Right lobe of liver (tissue), 6 donors: ENCODE measurements at regions not wholly inside any gene's neighbourhood (a gene's known extent, or its start where the extent isn't known, plus 50 kb on each side); places are given as distances from the start of the nearest gene placed in this dataset.

Experiments
- ATAC-seq, 4 donors: fragments of 200-7000 bp; cut with Tn5 transposase; one replicate each; pipeline ENCODE4 v1.9.1; 2020; ENCODE audit warnings: mild to moderate bottlenecking in 4 of 4, moderate library complexity in 4 of 4
- DNase-seq, 3 donors: peaks; one replicate each; pipeline ENCODE4 v3.0.0-alpha.2; 2020
- H3K27ac ChIP-seq, 3 donors: fragments of 200-600 bp; one replicate each; pipeline ENCODE4 v1.8.0; 2022
- H3K27me3 ChIP-seq, 2 donors: fragments of 200-600 bp; one replicate each; pipeline ENCODE4 v1.8.0; 2022
- H3K36me3 ChIP-seq, 4 donors: fragments of 200-600 bp; sonication (generic) in 1 of 4; one replicate each; pipeline versions ENCODE4 v1.5.1 to v1.8.0; 2017 to 2022; ENCODE audit warnings: control low read depth in 1 of 4
- H3K4me1 ChIP-seq, 4 donors: fragments of 200-600 bp; sonication (generic) in 1 of 4; one replicate each; pipeline versions ENCODE4 v1.5.1 to v1.8.0; 2017 to 2022; ENCODE audit warnings: control low read depth in 1 of 4
- H3K4me3 ChIP-seq, 3 donors: fragments of 200-600 bp; one replicate each; pipeline ENCODE4 v1.8.0; 2022
- H3K9me3 ChIP-seq, 4 donors: fragments of 200-600 bp; sonication (generic) in 1 of 4; one replicate each; pipeline versions ENCODE4 v1.5.1 to v1.8.0; 2017 to 2022; ENCODE audit warnings: control low read depth in 1 of 4
- CTCF ChIP-seq, 4 donors: fragments of 200-600 bp in 3 of 4; fragments of 450-650 bp in 1 of 4; IDR thresholded peaks; one replicate each; pipeline versions ENCODE4 v1.5.1 to v1.8.0; 2016 to 2022; ENCODE audit warnings: antibody characterized with exemption in 4 of 4, mild to moderate bottlenecking in 2 of 4
- POLR2A ChIP-seq: fragments of 450-650 bp; IDR thresholded peaks from one replicate; pipeline ENCODE4 v1.6.1; 2017; ENCODE audit warnings: antibody characterized with exemption, mild to moderate bottlenecking
- WGBS: methylation state at CpG from one replicate; pipeline ENCODE4 v1.1.6; 2018; ENCODE audit warnings: low coverage, low lambda C conversion rate; ENCODE audit not compliant: insufficient coverage; ENCODE audit errors: missing lambda C conversion rate; 5-methylcytosine and 5-hydroxymethylcytosine counted together
- intact Hi-C, 2 donors: fragments of 100-400 bp; cut with DNase I; formaldehyde crosslinking; loops; one replicate each; pipeline versions ENCODE4 v1.11.2 to v1.14.1; 2022
- donor health status: DM: no; HTN: yes; CAD: no.
- donor health status: DM: no; HTN: no; CAD: no.
- donor health status: DM: no; HTN: no; CAD: no.
- donor health status: DM: no; HTN: yes; CAD: no.
- donor health status: DM: no; HTN: yes; CAD: no.

GRCh38 chr20:52624281-52624680, 347.9 kb upstream of the TSHZ2 start:
- Histone ChIP-seq H3K27ac (no peak overlapping the region), H3K4me3 (no peak overlapping the region), H3K27me3 (no peaks in the 10 kb centered on the region), H3K9me3 (no peaks in the 10 kb centered on the region), H3K4me1 (no peaks in the 10 kb centered on the region), H3K36me3 (no peaks in the 10 kb centered on the region)
- no peak for TF ChIP-seq POLR2A
- 45% methylated on average over 2 of the region's 4 CpGs for WGBS
- no peak for DNase-seq
- ATAC-seq, result no peak
- intact Hi-C loops, result no loop called here

DNA sequence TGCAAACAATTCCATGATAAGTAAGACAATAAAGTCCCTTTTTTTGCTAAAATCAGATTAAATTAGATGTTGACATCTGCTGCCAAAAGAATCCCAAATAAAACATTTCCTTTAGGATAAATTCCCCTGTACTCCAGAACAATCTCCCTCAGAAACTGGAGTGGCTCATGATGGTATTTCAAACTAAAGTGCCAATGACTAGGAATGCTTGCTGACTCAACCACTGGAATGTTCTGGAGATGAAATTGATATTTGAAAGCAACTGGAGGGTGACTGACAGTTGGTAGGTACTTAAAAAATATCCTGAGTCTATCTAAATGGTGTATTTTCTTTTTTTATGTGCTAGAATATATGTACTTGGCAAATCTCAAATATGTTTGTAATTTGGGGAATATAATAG, 350.1 kb upstream of the TSHZ2 start:
- no peak for DNase-seq
- no peak for ATAC-seq
- intact Hi-C loops, result no loop called here
- Histone ChIP-seq H3K4me3 (no peak overlapping the region), H3K27ac (no peak overlapping the region), H3K9me3 (no peaks in the 10 kb centered on the region), H3K36me3 (no peaks in the 10 kb centered on the region), H3K27me3 (no peaks in the 10 kb centered on the region), H3K4me1 (no peaks in the 10 kb centered on the region)
- TF ChIP-seq POLR2A (no peak), CTCF (IDR thresholded peaks at IDR 0.05) (no peak)

- H3K27me3 ChIP-seq, result no peaks in the 10 kb centered on the region
- H3K9me3 ChIP-seq, result no peaks in the 10 kb centered on the region
- no peak overlapping the region for H3K27ac ChIP-seq
- WGBS, result 26% methylated on average over 2 of the region's 2 CpGs
- DNase-seq (no peak), ATAC-seq (no peak)
- no peaks in the 10 kb centered on the region for H3K36me3 ChIP-seq
- H3K4me1 ChIP-seq, result no peaks in the 10 kb centered on the region
- intact Hi-C loops, result no loop called here
- no peak overlapping the region for H3K4me3 ChIP-seq
- TF ChIP-seq CTCF (IDR thresholded peaks at IDR 0.05) (no peak), POLR2A (no peak)
These were observed 350.8 kb upstream of the TSHZ2 start for GRCh38 chr20:52621401-52621800.

DNA sequence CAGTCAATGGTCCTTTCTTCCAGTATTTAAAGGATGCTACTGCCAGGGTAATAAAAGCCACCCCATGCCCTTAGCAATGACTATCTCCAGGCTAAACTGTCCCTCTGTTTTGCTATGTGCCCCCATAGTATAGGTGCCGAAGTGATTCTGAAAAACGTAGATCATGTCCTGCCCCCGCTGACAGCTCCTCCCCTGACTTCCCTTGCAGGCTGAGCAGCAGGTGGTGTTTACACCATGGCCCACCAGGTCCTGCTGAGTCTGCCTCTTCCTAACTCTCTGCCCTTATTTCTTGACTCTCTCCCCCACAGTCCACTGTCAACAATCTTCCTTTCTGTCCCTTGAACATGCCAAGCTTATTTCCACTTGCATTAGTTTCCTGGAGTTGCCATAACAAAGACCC, 352.5 kb upstream of the TSHZ2 start:
- 41% methylated on average over 3 of the region's 3 CpGs for WGBS
- no peaks in the 10 kb centered on the region for H3K9me3 ChIP-seq
- no peaks in the 10 kb centered on the region for H3K27me3 ChIP-seq
- TF ChIP-seq POLR2A (no peak), CTCF (IDR thresholded peaks at IDR 0.05) (no peak)
- no peak overlapping the region for H3K4me3 ChIP-seq
- H3K27ac ChIP-seq, result no peak overlapping the region
- ATAC-seq (no peak), DNase-seq (no peak)
- H3K4me1 ChIP-seq, result no peaks in the 10 kb centered on the region
- intact Hi-C loops, result no loop called here
- H3K36me3 ChIP-seq, result no peaks in the 10 kb centered on the region

DNA sequence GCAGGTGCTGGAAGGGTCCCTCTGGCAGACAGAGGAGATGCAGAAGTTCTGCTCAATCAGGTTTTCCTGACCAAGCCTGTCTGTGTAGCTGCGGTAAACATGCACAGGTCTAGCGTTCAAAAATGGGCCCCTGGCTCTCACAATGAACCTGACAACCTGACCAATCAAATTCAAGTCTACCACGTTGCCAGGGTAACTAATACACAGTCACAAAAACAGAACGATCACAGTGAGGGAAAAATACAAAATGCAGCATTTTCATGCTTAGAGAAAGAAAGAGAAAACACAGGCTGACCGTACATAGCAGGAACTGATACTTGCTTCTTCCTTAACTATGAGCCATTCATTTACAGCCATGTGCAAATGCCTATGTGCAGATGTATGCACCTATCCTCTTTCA, 353.1 kb upstream of the TSHZ2 start:
- TF ChIP-seq POLR2A, result no peak
- TF ChIP-seq CTCF (IDR thresholded peaks at IDR 0.05), result no peak
- no peaks in the 10 kb centered on the region for H3K36me3 ChIP-seq
- H3K4me3 ChIP-seq, result no peak overlapping the region
- ATAC-seq (no peak), DNase-seq (no peak)
- no peaks in the 10 kb centered on the region for H3K9me3 ChIP-seq
- H3K4me1 ChIP-seq, result no peaks in the 10 kb centered on the region
- intact Hi-C loops, result no loop called here
- H3K27me3 ChIP-seq, result no peaks in the 10 kb centered on the region
- 50% methylated on average over 5 of the region's 5 CpGs for WGBS
- H3K27ac ChIP-seq, result no peak overlapping the region
